ENCODE measurements at regions not wholly inside any gene's neighbourhood (a gene's known extent, or its start where the extent isn't known, plus 50 kb on each side); places are given as distances from the start of the nearest gene placed in this dataset.

DNA sequence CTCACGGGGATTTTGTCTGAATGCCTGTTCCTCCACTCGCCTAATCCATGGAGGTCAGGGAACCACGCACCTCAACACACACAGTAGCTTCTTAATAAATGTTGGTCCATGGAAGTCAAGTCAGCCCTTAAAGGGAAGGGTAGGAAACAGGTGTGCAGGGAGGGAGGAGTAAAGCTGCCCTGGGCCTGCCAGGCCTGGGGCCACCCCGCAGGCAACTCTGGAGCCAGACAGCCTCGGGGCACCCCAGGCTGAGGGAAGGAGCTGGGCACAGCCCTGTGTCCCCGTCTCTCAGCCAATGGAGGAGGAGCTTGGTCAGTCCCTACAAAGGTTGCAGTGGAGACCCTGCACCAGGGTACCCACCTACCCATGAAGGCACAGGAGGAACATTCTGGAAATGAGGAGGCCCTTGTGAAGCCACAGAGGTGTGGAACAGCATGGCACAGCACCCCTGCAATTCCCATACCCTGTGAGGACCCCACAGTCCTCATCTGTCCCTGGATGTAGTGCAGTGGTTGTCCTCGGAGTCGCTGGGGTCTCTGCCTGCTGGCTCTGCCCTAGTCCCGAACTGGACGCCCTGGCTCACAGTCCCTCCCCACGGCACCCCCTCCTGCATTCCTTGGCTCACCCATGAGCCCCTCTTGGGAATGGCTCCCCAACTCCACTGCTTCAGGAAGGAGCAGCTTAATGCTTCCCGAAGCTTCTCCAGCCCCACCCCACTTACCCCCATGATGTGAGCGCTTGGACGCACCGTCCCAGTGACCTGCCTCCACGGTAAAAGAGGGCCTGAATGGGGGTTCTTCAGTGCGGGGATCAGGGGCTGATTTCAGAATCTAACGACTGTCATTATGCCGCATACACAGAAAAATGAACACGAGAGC is 79.2 kb upstream of the INSIG1 start:
- Histone ChIP-seq H3K4me3 (replicated peaks in 1 of 3; ENCODE audit: insufficient read depth in 1 of 3, low read depth in 1 of 3, low read length in 3 of 3) (no peak overlapping the region), H3K4me2 (ENCODE audit: insufficient read depth, low read length) (no peak overlapping the region), H2AFZ (ENCODE audit: low read depth, low read length) (no peak overlapping the region), H3K79me2 (ENCODE audit: control insufficient read depth, insufficient read depth, low read length) (no peaks in the 10 kb centered on the region), H3K9ac (replicated peaks; ENCODE audit: extremely low read depth, insufficient read depth, low read length) (no peak overlapping the region), H3K4me1 (ENCODE audit: control insufficient read depth, extremely low read depth, insufficient read depth, low read length) (peaks cover 4% of the 10 kb centered on the region), H4K20me1 (replicated peaks; ENCODE audit: control insufficient read depth, extremely low read depth, insufficient read depth, low read length) (no peaks in the 10 kb centered on the region), H3K36me3 (ENCODE audit: control insufficient read depth in 2 of 2, extremely low read depth in 1 of 2, insufficient read depth in 2 of 2, low read length in 2 of 2) (no peaks in the 10 kb centered on the region), H3K9me1 (replicated peaks; ENCODE audit: control insufficient read depth, extremely low read depth, insufficient read depth, low read length) (no peaks in the 10 kb centered on the region), H3K9me3 (replicated peaks; ENCODE audit: control insufficient read depth, insufficient read depth, low read length) (no peaks in the 10 kb centered on the region), H3K27ac (ENCODE audit: insufficient read depth, low read depth, low read length) (no peak overlapping the region), H3K27me3 (ENCODE audit: control insufficient read depth in 2 of 2, insufficient read depth in 2 of 2, low read length in 2 of 2) (no peaks in the 10 kb centered on the region)
- TF ChIP-seq POLR2A (IDR thresholded peaks at IDR 0.05; ENCODE audit: low read depth, low read length) (no peak), POLR2AphosphoS5 (IDR thresholded peaks at IDR 0.05; ENCODE audit: insufficient read depth, low read depth, low read length) (no peak), EZH2 (IDR thresholded peaks at IDR 0.05; ENCODE audit: borderline replicate concordance, low read depth, low read length, severe bottlenecking) (no peak)
- DNase-seq (ENCODE audit: low read depth, low spot score) (no peak), FAIRE-seq (no peak)
- ChIA-PET POLR2A (no interaction called here), CTCF (interaction anchor here (0.8 to 1.1 kb wide), 2 partner anchors 14 to 81 kb away, joined by 3 to 4 read pairs; no protein-coding TSS in a partner anchor)
- dilution Hi-C loops (cut with MboI; ENCODE audit: extremely low pct_ligation_motif_present, low sequenced_read_pairs) (no loop called here), intact Hi-C loops (cut with micrococcal nuclease) (no loop called here)
- no TSS peak for BruUV-seq (replicated peaks)

GRCh38 chr7:155219154-155219531 is 78.5 kb upstream of the INSIG1 start:
- no peak overlapping the region for H3K27ac ChIP-seq (ENCODE audit: insufficient read depth, low read depth, low read length)
- DNase-seq (ENCODE audit: low read depth, low spot score) (no peak), FAIRE-seq (no peak)
- POLR2A ChIA-PET, result no interaction called here
- CTCF ChIA-PET, result interaction anchor here (0.8 kb wide), 1 partner anchor 14 kb away, joined by 3 read pairs; no protein-coding TSS in a partner anchor
- TF ChIP-seq POLR2A (IDR thresholded peaks at IDR 0.05; ENCODE audit: low read depth, low read length) (no peak), CTCF (IDR thresholded peaks at IDR 0.05; ENCODE audit: extremely low read depth in 1 of 2, insufficient read depth in 1 of 2, low read depth in 1 of 2, low read length in 2 of 2) (no peak), EZH2 (IDR thresholded peaks at IDR 0.05; ENCODE audit: borderline replicate concordance, low read depth, low read length, severe bottlenecking) (no peak), JUN (IDR thresholded peaks at IDR 0.05; ENCODE audit: borderline replicate concordance, insufficient read depth, insufficient read length, low read depth) (no peak), POLR2AphosphoS5 (IDR thresholded peaks at IDR 0.05; ENCODE audit: insufficient read depth, low read depth, low read length) (no peak), MAX (IDR thresholded peaks at IDR 0.05; ENCODE audit: insufficient read depth, insufficient read length) (no peak), GATA2 (IDR thresholded peaks at IDR 0.05; ENCODE audit: insufficient read depth, insufficient read length, low read depth, low read length) (no peak), MYC (IDR thresholded peaks at IDR 0.05; ENCODE audit: low read depth, low read length) (no peak)
- H3K9ac ChIP-seq (replicated peaks; ENCODE audit: extremely low read depth, insufficient read depth, low read length), result no peak overlapping the region
- peaks cover 3% of the 10 kb centered on the region for H3K4me1 ChIP-seq (ENCODE audit: control insufficient read depth, extremely low read depth, insufficient read depth, low read length)
- intact Hi-C loops (cut with micrococcal nuclease) (no loop called here), dilution Hi-C loops (cut with MboI; ENCODE audit: extremely low pct_ligation_motif_present, low sequenced_read_pairs) (no loop called here)
- H3K4me2 ChIP-seq (ENCODE audit: insufficient read depth, low read length), result no peak overlapping the region
- no peaks in the 10 kb centered on the region for H3K27me3 ChIP-seq (ENCODE audit: control insufficient read depth in 2 of 2, insufficient read depth in 2 of 2, low read length in 2 of 2)
- H3K9me3 ChIP-seq (replicated peaks; ENCODE audit: control insufficient read depth, insufficient read depth, low read length), result no peaks in the 10 kb centered on the region
- no peak overlapping the region for H2AFZ ChIP-seq (ENCODE audit: low read depth, low read length)
- no peak overlapping the region for H3K4me3 ChIP-seq (replicated peaks in 1 of 3; ENCODE audit: insufficient read depth in 1 of 3, low read depth in 1 of 3, low read length in 3 of 3)
- H4K20me1 ChIP-seq (replicated peaks; ENCODE audit: control insufficient read depth, extremely low read depth, insufficient read depth, low read length), result no peaks in the 10 kb centered on the region
- no peaks in the 10 kb centered on the region for H3K36me3 ChIP-seq (ENCODE audit: control insufficient read depth in 2 of 2, extremely low read depth in 1 of 2, insufficient read depth in 2 of 2, low read length in 2 of 2)
- H3K79me2 ChIP-seq (ENCODE audit: control insufficient read depth, insufficient read depth, low read length), result no peaks in the 10 kb centered on the region
- no TSS peak for BruUV-seq (replicated peaks)
- no peaks in the 10 kb centered on the region for H3K9me1 ChIP-seq (replicated peaks; ENCODE audit: control insufficient read depth, extremely low read depth, insufficient read depth, low read length)
